ENCODE measurements at regions not wholly inside any gene's neighbourhood (a gene's known extent, or its start where the extent isn't known, plus 50 kb on each side); places are given as distances from the start of the nearest gene placed in this dataset.

- H2AFZ ChIP-seq (ENCODE audit: low read length), result no peak overlapping the region
- no peak overlapping the region for H3K4ac ChIP-seq (replicated peaks; ENCODE audit: insufficient read length, low read depth, low read length)
- ChIA-PET POLR2A (ENCODE audit: partially characterized antibody) (no interaction called here), CTCF (ENCODE audit: partially characterized antibody) (interaction anchor here (0.5 to 2.0 kb wide), 3 partner anchors 9 to 284 kb away, joined by 3 to 11 read pairs (median 4); no protein-coding TSS in a partner anchor)
- 95% methylated on average over 2 of the region's 2 CpGs; no CpG with 5 or more reads in 1 of the 2 experiments for WGBS, 2 experiments (ENCODE audit: extremely low coverage in 1 of 2, insufficient coverage in 1 of 2, insufficient read length in 1 of 2, insufficient replicate concordance in 2 of 2, low coverage in 1 of 2, low lambda C conversion rate in 2 of 2, missing lambda C conversion rate in 1 of 2)
- H2BK5ac ChIP-seq (ENCODE audit: low read depth, low read length), result no peak overlapping the region
- no peak overlapping the region for H2BK15ac ChIP-seq (ENCODE audit: low read length)
- peaks cover 0 to 5% (median 2%) of the 10 kb centered on the region in 4 experiments; a peak in 2 of 7 replicates for H3K4me1 ChIP-seq (replicated peaks in 1 of 4; ENCODE audit: control insufficient read depth in 3 of 4, insufficient read depth in 4 of 4, low read length in 3 of 4)
- H4K8ac ChIP-seq (ENCODE audit: extremely low read depth, insufficient read depth, low read length), result no peak overlapping the region
- no peak overlapping the region for H2BK20ac ChIP-seq (ENCODE audit: low read length)
- H2BK12ac ChIP-seq (ENCODE audit: low read depth, low read length), result no peak overlapping the region
- no peak overlapping the region for H3K18ac ChIP-seq (ENCODE audit: extremely low read depth, low read length)
- no peaks in the 10 kb centered on the region for H3K79me1 ChIP-seq (ENCODE audit: low read depth, low read length)
- H3K9ac ChIP-seq (replicated peaks in 1 of 4; ENCODE audit: extremely low read depth in 1 of 4, low read depth in 3 of 4, low read length in 3 of 4), result no peak overlapping the region
- H2AK5ac ChIP-seq (ENCODE audit: low read depth, low read length), result no peak overlapping the region
- no peak overlapping the region for H3K14ac ChIP-seq (ENCODE audit: insufficient read length)
- H3K27me3 ChIP-seq (replicated peaks in 1 of 4; ENCODE audit: control insufficient read depth in 3 of 4, extremely low read depth in 1 of 4, insufficient read depth in 3 of 4, low read length in 3 of 4), result no peaks in the 10 kb centered on the region; a peak in 1 of 7 replicates
- no peak overlapping the region for H4K5ac ChIP-seq (ENCODE audit: insufficient read length, low read depth, low read length)
- H3K36me3 ChIP-seq (ENCODE audit: control insufficient read depth in 2 of 4, insufficient read depth in 4 of 4, low read length in 3 of 4), result no peaks in the 10 kb centered on the region
- H3K23ac ChIP-seq (ENCODE audit: insufficient read length), result no peak overlapping the region
- H3K4me2 ChIP-seq (ENCODE audit: insufficient read depth in 1 of 2, low read depth in 2 of 2, low read length in 2 of 2), result no peak overlapping the region
- H4K20me1 ChIP-seq (replicated peaks in 1 of 2; ENCODE audit: control insufficient read depth in 1 of 2, insufficient read depth in 2 of 2, low read length in 2 of 2), result no peaks in the 10 kb centered on the region
- H3K79me2 ChIP-seq (ENCODE audit: control insufficient read depth in 1 of 2, insufficient read depth in 2 of 2, low read length in 2 of 2), result no peaks in the 10 kb centered on the region
- no peaks in the 10 kb centered on the region for H3K23me2 ChIP-seq (ENCODE audit: low read depth, low read length)
- H3K27ac ChIP-seq (ENCODE audit: low read depth, low read length), result no peak overlapping the region
- H3K56ac ChIP-seq (replicated peaks; ENCODE audit: insufficient read length, low read depth, low read length), result no peak overlapping the region
- no peak overlapping the region for H2BK120ac ChIP-seq (replicated peaks; ENCODE audit: low read depth, low read length)
- H4K91ac ChIP-seq (replicated peaks; ENCODE audit: insufficient read length, low read length), result no peak overlapping the region
- DNase-seq (ENCODE audit: low read depth in 1 of 2, low spot score in 2 of 2), result no peak
- no peak for FAIRE-seq
- no peak overlapping the region for H3K4me3 ChIP-seq (ENCODE audit: extremely low read depth in 1 of 4, insufficient read depth in 2 of 4, low read depth in 3 of 4, low read length in 4 of 4)
- no peaks in the 10 kb centered on the region for H3K9me3 ChIP-seq (ENCODE audit: insufficient read depth in 2 of 2, low read depth in 1 of 2, low read length in 1 of 2)
- TF ChIP-seq RNF2 (IDR thresholded peaks at IDR 0.05; ENCODE audit: borderline replicate concordance, low read depth, low read length, missing control alignments, poor library complexity, severe bottlenecking), result no peak
- TF ChIP-seq TAF1 (IDR thresholded peaks at IDR 0.05; ENCODE audit: low read depth, low read length), result no peak
- TF ChIP-seq JUND (IDR thresholded peaks at IDR 0.05; ENCODE audit: low read length), result no peak
- TF ChIP-seq ATF2 (IDR thresholded peaks at IDR 0.05; ENCODE audit: low read length), result no peak
- TF ChIP-seq SIX5 (IDR thresholded peaks at IDR 0.05; ENCODE audit: low read depth, low read length), result no peak
- no peak for TF ChIP-seq ZNF274 (IDR thresholded peaks at IDR 0.05; ENCODE audit: borderline replicate concordance, extremely low read depth, low read length)
- TF ChIP-seq SUZ12 (IDR thresholded peaks at IDR 0.05; ENCODE audit: low read length), result no peak
- TF ChIP-seq PHF8 (conservative IDR thresholded peaks at IDR 0.05; ENCODE audit: low read depth, low read length), result no peak
- no peak for TF ChIP-seq KDM1A (IDR thresholded peaks at IDR 0.05; ENCODE audit: borderline replicate concordance, low read length)
- no peak for TF ChIP-seq BCL11A (IDR thresholded peaks at IDR 0.05; ENCODE audit: low read depth in 2 of 2, low read length in 2 of 2)
- no peak for TF ChIP-seq SP1 (IDR thresholded peaks at IDR 0.05; ENCODE audit: low read depth, low read length)
- no peak for TF ChIP-seq NRF1 (IDR thresholded peaks at IDR 0.05; ENCODE audit: low read depth, low read length)
- TF ChIP-seq SIRT6 (IDR thresholded peaks at IDR 0.05; ENCODE audit: low read length), result no peak
- TF ChIP-seq CHD1 (IDR thresholded peaks at IDR 0.05; ENCODE audit: low read depth, low read length), result no peak
Measured at GRCh38 chr3:190709351-190709773, 153.1 kb downstream of the GMNC start.

All from H1 (cell line).